ENCODE measurements at regions not wholly inside any gene's neighbourhood (a gene's known extent, or its start where the extent isn't known, plus 50 kb on each side); places are given as distances from the start of the nearest gene placed in this dataset.

GRCh38 chr2:12957251-12957650 lies 240.5 kb downstream of the TRIB2 start:
- no peaks in the 10 kb centered on the region for H3K36me3 ChIP-seq (ENCODE audit: control insufficient read depth, insufficient read depth, low read length)
- H4K20me1 ChIP-seq (ENCODE audit: control insufficient read depth, extremely low read depth, insufficient read depth, low read length) = no peaks in the 10 kb centered on the region
- H3K4me2 ChIP-seq (ENCODE audit: extremely low read depth, insufficient read depth, low read length) = no peak overlapping the region
- no peaks in the 10 kb centered on the region for H3K27me3 ChIP-seq (ENCODE audit: control insufficient read depth, insufficient read depth, low read length)
- no peak overlapping the region for H3K9ac ChIP-seq (ENCODE audit: insufficient read depth, low read length)
- H3K9me3 ChIP-seq (ENCODE audit: control insufficient read depth, insufficient read depth, low read depth, low read length) = no peaks in the 10 kb centered on the region
- no peaks in the 10 kb centered on the region for H3K4me1 ChIP-seq (ENCODE audit: control insufficient read depth, extremely low read depth, insufficient read depth, low read length)
- no peak overlapping the region for H2AFZ ChIP-seq (ENCODE audit: low read length)
- no peaks in the 10 kb centered on the region for H3K79me2 ChIP-seq (ENCODE audit: control insufficient read depth, insufficient read depth, low read length)
- DNase-seq (ENCODE audit: low read depth in 2 of 2) = no peak
- TF ChIP-seq, protein P1, sequence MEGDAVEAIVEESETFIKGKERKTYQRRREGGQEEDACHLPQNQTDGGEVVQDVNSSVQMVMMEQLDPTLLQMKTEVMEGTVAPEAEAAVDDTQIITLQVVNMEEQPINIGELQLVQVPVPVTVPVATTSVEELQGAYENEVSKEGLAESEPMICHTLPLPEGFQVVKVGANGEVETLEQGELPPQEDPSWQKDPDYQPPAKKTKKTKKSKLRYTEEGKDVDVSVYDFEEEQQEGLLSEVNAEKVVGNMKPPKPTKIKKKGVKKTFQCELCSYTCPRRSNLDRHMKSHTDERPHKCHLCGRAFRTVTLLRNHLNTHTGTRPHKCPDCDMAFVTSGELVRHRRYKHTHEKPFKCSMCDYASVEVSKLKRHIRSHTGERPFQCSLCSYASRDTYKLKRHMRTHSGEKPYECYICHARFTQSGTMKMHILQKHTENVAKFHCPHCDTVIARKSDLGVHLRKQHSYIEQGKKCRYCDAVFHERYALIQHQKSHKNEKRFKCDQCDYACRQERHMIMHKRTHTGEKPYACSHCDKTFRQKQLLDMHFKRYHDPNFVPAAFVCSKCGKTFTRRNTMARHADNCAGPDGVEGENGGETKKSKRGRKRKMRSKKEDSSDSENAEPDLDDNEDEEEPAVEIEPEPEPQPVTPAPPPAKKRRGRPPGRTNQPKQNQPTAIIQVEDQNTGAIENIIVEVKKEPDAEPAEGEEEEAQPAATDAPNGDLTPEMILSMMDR (conservative IDR thresholded peaks at IDR 0.05 in 1 of 2, IDR thresholded peaks at IDR 0.05 in 1 of 2; ENCODE audit: low read depth in 1 of 2, low read length in 2 of 2) = no peak
- TF ChIP-seq EZH2 (IDR thresholded peaks at IDR 0.05; ENCODE audit: low read length, missing control alignments) = no peak
- no peak overlapping the region for H3K27ac ChIP-seq (ENCODE audit: insufficient read depth, low read length)
- no peak overlapping the region for H3K4me3 ChIP-seq (replicated peaks in 1 of 4; ENCODE audit: control extremely low read depth in 1 of 4, insufficient read depth in 1 of 4, low read depth in 3 of 4, low read length in 4 of 4)

GRCh38 chr2:12959935-12960334 lies 243.2 kb downstream of the TRIB2 start:
- no peak for DNase-seq (ENCODE audit: low read depth in 2 of 2)
- H3K4me2 ChIP-seq (ENCODE audit: extremely low read depth, insufficient read depth, low read length) = no peak overlapping the region
- no peaks in the 10 kb centered on the region for H3K27me3 ChIP-seq (ENCODE audit: control insufficient read depth, insufficient read depth, low read length)
- H3K27ac ChIP-seq (ENCODE audit: insufficient read depth, low read length) = no peak overlapping the region
- no peak overlapping the region for H3K9ac ChIP-seq (ENCODE audit: insufficient read depth, low read length)
- no peak overlapping the region for H2AFZ ChIP-seq (ENCODE audit: low read length)
- H4K20me1 ChIP-seq (ENCODE audit: control insufficient read depth, extremely low read depth, insufficient read depth, low read length) = no peaks in the 10 kb centered on the region
- no peaks in the 10 kb centered on the region for H3K4me1 ChIP-seq (ENCODE audit: control insufficient read depth, extremely low read depth, insufficient read depth, low read length)
- H3K36me3 ChIP-seq (ENCODE audit: control insufficient read depth, insufficient read depth, low read length) = no peaks in the 10 kb centered on the region
- H3K79me2 ChIP-seq (ENCODE audit: control insufficient read depth, insufficient read depth, low read length) = no peaks in the 10 kb centered on the region
- no peaks in the 10 kb centered on the region for H3K9me3 ChIP-seq (ENCODE audit: control insufficient read depth, insufficient read depth, low read depth, low read length)
- H3K4me3 ChIP-seq (replicated peaks in 1 of 4; ENCODE audit: control extremely low read depth in 1 of 4, insufficient read depth in 1 of 4, low read depth in 3 of 4, low read length in 4 of 4) = no peak overlapping the region
- TF ChIP-seq, protein P1 (conservative IDR thresholded peaks at IDR 0.05 in 1 of 2, IDR thresholded peaks at IDR 0.05 in 1 of 2; ENCODE audit: low read depth in 1 of 2, low read length in 2 of 2) = no peak
- no peak for TF ChIP-seq EZH2 (IDR thresholded peaks at IDR 0.05; ENCODE audit: low read length, missing control alignments)

DNA sequence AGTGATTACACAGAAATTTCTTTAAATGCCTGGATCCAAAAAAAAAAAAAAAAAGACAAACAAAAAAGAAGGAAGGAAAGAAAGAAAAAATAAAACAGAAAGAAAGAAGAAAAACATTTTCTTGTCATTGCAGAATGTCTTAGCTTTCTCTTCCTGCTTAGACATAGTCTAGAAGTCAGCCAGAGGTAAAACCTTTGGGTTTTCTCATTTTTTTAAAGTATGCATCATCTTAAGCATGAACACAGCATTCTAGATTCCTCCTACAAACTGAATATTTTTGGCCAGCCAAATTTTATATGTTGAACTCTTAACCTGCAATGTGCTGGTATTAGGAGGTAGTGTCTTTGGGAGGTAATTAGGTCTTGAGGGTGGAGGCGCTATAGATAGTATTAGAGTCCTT lies 243.9 kb downstream of the TRIB2 start:
- Histone ChIP-seq H3K9ac (ENCODE audit: insufficient read depth, low read length) (no peak overlapping the region), H3K27ac (ENCODE audit: insufficient read depth, low read length) (no peak overlapping the region), H2AFZ (ENCODE audit: low read length) (no peak overlapping the region), H3K79me2 (ENCODE audit: control insufficient read depth, insufficient read depth, low read length) (no peaks in the 10 kb centered on the region), H4K20me1 (ENCODE audit: control insufficient read depth, extremely low read depth, insufficient read depth, low read length) (no peaks in the 10 kb centered on the region), H3K9me3 (ENCODE audit: control insufficient read depth, insufficient read depth, low read depth, low read length) (no peaks in the 10 kb centered on the region), H3K27me3 (ENCODE audit: control insufficient read depth, insufficient read depth, low read length) (no peaks in the 10 kb centered on the region), H3K36me3 (ENCODE audit: control insufficient read depth, insufficient read depth, low read length) (no peaks in the 10 kb centered on the region), H3K4me3 (replicated peaks in 1 of 4; ENCODE audit: control extremely low read depth in 1 of 4, insufficient read depth in 1 of 4, low read depth in 3 of 4, low read length in 4 of 4) (no peak overlapping the region), H3K4me1 (ENCODE audit: control insufficient read depth, extremely low read depth, insufficient read depth, low read length) (no peaks in the 10 kb centered on the region), H3K4me2 (ENCODE audit: extremely low read depth, insufficient read depth, low read length) (no peak overlapping the region)
- peak in 1 of 2 donors; percentile 62 for DNase-seq (ENCODE audit: low read depth in 2 of 2)
- TF ChIP-seq, protein P1 (conservative IDR thresholded peaks at IDR 0.05 in 1 of 2, IDR thresholded peaks at IDR 0.05 in 1 of 2; ENCODE audit: low read depth in 1 of 2, low read length in 2 of 2) = no peak
- TF ChIP-seq EZH2 (IDR thresholded peaks at IDR 0.05; ENCODE audit: low read length, missing control alignments) = no peak
